ENCODE measurements at regions not wholly inside any gene's neighbourhood (a gene's known extent, or its start where the extent isn't known, plus 50 kb on each side); places are given as distances from the start of the nearest gene placed in this dataset.

- DNase-seq, result no peak
Observed at GRCh38 chr12:107351713-107352112, 258.4 kb upstream of the CRY1 start.

GRCh38 chr12:107352347-107353081 is 259.2 kb upstream of the CRY1 start:
- no peak for DNase-seq

- DNase-seq, result no peak
Observed at GRCh38 chr12:107353312-107353711, 260.0 kb upstream of the CRY1 start.

GRCh38 chr12:107355004-107355565 is 261.7 kb upstream of the CRY1 start:
- DNase-seq, result no peak

GRCh38 chr12:107355612-107356011 is 262.3 kb upstream of the CRY1 start:
- no peak for DNase-seq

- no peak for DNase-seq
Observed at GRCh38 chr12:107356266-107356936, 263.1 kb upstream of the CRY1 start.

GRCh38 chr12:107356937-107357295 is 263.6 kb upstream of the CRY1 start:
- DNase-seq, result no peak

GRCh38 chr12:107359382-107359781 is 266.0 kb upstream of the CRY1 start:
- DNase-seq, result no peak

- DNase-seq, result no peak
Observed at GRCh38 chr12:107360033-107360432, 266.7 kb upstream of the CRY1 start.

- DNase-seq, result no peak
Observed at GRCh38 chr12:107360482-107360881, 267.1 kb upstream of the CRY1 start.

GRCh38 chr12:107361970-107362369 is 268.6 kb upstream of the CRY1 start:
- DNase-seq, result no peak

- no peak for DNase-seq
Observed at GRCh38 chr12:107362960-107363359, 269.6 kb upstream of the CRY1 start.

GRCh38 chr12:107364875-107365518 is 271.6 kb upstream of the CRY1 start:
- no peak for DNase-seq

GRCh38 chr12:107365703-107366102 is 272.4 kb upstream of the CRY1 start:
- DNase-seq, result no peak

- no peak for DNase-seq
Observed at GRCh38 chr12:107366322-107366721, 273.0 kb upstream of the CRY1 start.

- no peak for DNase-seq
Observed at GRCh38 chr12:107368586-107368985, 275.2 kb upstream of the CRY1 start.

- no peak for DNase-seq
Observed at GRCh38 chr12:107369006-107369405, 275.7 kb upstream of the CRY1 start.

- DNase-seq, result no peak
Observed at GRCh38 chr12:107369679-107370078, 276.3 kb upstream of the CRY1 start.

- DNase-seq, result no peak
Observed at GRCh38 chr12:107372229-107372658, 278.9 kb upstream of the CRY1 start.

GRCh38 chr12:107373238-107373809 is 280.0 kb upstream of the CRY1 start:
- no peak for DNase-seq

GRCh38 chr12:107374161-107374840 is 281.0 kb upstream of the CRY1 start:
- DNase-seq, result no peak

GRCh38 chr12:107375231-107375630 is 281.9 kb upstream of the CRY1 start:
- DNase-seq, result no peak
